ENCODE measurements at regions not wholly inside any gene's neighbourhood (a gene's known extent, or its start where the extent isn't known, plus 50 kb on each side); places are given as distances from the start of the nearest gene placed in this dataset.

DNA sequence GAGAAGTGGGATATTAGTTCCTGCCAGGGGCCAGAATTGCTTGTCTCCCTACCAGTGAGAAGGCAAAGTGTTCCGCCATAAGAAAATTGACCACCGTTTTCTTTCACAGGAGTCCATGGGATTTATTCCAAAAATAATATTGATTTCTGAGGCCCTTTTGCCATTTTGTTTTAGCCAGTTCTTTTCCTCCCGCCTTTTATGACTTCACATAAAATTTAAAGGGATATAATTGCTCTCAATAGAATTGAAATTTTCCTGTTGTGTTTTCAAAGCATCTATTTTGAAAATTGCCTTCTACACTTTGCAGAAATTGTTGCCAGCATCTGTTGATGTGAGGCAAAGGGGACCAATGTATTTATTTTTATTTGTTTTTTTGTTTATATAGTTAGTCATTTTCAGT, 53.6 kb downstream of the PLCE1 start:
- TF ChIP-seq, protein P1, sequence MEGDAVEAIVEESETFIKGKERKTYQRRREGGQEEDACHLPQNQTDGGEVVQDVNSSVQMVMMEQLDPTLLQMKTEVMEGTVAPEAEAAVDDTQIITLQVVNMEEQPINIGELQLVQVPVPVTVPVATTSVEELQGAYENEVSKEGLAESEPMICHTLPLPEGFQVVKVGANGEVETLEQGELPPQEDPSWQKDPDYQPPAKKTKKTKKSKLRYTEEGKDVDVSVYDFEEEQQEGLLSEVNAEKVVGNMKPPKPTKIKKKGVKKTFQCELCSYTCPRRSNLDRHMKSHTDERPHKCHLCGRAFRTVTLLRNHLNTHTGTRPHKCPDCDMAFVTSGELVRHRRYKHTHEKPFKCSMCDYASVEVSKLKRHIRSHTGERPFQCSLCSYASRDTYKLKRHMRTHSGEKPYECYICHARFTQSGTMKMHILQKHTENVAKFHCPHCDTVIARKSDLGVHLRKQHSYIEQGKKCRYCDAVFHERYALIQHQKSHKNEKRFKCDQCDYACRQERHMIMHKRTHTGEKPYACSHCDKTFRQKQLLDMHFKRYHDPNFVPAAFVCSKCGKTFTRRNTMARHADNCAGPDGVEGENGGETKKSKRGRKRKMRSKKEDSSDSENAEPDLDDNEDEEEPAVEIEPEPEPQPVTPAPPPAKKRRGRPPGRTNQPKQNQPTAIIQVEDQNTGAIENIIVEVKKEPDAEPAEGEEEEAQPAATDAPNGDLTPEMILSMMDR (conservative IDR thresholded peaks at IDR 0.05; ENCODE audit: low read depth in 2 of 2) = no peak
- TF ChIP-seq STAT1 (IDR thresholded peaks at IDR 0.05; ENCODE audit: unreplicated experiment) (no peak), CREB1 (CRISPR knock-in tag; IDR thresholded peaks at IDR 0.05; ENCODE audit: low read depth) (no peak), EZH2 (IDR thresholded peaks at IDR 0.05; ENCODE audit: low read depth, unreplicated experiment) (no peak), POLR2AphosphoS5 (IDR thresholded peaks at IDR 0.05; ENCODE audit: low read depth) (no peak), EZH2phosphoT487 (IDR thresholded peaks at IDR 0.05; ENCODE audit: unreplicated experiment) (no peak), ZNF331 (CRISPR knock-in tag; IDR thresholded peaks at IDR 0.05; ENCODE audit: low read depth) (no peak), ZNF114 (CRISPR knock-in tag; IDR thresholded peaks at IDR 0.05) (no peak)
- TF ChIP-seq, protein P2, sequence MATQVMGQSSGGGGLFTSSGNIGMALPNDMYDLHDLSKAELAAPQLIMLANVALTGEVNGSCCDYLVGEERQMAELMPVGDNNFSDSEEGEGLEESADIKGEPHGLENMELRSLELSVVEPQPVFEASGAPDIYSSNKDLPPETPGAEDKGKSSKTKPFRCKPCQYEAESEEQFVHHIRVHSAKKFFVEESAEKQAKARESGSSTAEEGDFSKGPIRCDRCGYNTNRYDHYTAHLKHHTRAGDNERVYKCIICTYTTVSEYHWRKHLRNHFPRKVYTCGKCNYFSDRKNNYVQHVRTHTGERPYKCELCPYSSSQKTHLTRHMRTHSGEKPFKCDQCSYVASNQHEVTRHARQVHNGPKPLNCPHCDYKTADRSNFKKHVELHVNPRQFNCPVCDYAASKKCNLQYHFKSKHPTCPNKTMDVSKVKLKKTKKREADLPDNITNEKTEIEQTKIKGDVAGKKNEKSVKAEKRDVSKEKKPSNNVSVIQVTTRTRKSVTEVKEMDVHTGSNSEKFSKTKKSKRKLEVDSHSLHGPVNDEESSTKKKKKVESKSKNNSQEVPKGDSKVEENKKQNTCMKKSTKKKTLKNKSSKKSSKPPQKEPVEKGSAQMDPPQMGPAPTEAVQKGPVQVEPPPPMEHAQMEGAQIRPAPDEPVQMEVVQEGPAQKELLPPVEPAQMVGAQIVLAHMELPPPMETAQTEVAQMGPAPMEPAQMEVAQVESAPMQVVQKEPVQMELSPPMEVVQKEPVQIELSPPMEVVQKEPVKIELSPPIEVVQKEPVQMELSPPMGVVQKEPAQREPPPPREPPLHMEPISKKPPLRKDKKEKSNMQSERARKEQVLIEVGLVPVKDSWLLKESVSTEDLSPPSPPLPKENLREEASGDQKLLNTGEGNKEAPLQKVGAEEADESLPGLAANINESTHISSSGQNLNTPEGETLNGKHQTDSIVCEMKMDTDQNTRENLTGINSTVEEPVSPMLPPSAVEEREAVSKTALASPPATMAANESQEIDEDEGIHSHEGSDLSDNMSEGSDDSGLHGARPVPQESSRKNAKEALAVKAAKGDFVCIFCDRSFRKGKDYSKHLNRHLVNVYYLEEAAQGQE (IDR thresholded peaks at IDR 0.05; ENCODE audit: unreplicated experiment) = no peak
- TF ChIP-seq, protein P3, sequence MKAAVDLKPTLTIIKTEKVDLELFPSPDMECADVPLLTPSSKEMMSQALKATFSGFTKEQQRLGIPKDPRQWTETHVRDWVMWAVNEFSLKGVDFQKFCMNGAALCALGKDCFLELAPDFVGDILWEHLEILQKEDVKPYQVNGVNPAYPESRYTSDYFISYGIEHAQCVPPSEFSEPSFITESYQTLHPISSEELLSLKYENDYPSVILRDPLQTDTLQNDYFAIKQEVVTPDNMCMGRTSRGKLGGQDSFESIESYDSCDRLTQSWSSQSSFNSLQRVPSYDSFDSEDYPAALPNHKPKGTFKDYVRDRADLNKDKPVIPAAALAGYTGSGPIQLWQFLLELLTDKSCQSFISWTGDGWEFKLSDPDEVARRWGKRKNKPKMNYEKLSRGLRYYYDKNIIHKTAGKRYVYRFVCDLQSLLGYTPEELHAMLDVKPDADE (IDR thresholded peaks at IDR 0.05) = no peak

Measured in GM23338 (cell line).